Testis (tissue), 2 donors: ENCODE measurements at regions not wholly inside any gene's neighbourhood (a gene's known extent, or its start where the extent isn't known, plus 50 kb on each side); places are given as distances from the start of the nearest gene placed in this dataset.

Experiments
- DNase-seq: peaks from one replicate; pipeline ENCODE4 v3.0.0-alpha.2; 2019
- H3K27ac ChIP-seq, 2 donors: fragments of 200-600 bp; sonication (generic); one replicate each; pipeline ENCODE4 v1.5.1; 2019
- H3K27me3 ChIP-seq: fragments of 200-600 bp; sonication (generic); one replicate; pipeline ENCODE4 v1.5.1; 2019
- H3K36me3 ChIP-seq: fragments of 200-600 bp; sonication (generic); one replicate; pipeline ENCODE4 v1.5.1; 2017; ENCODE audit warnings: low read depth; ENCODE audit errors: missing control alignments
- H3K4me1 ChIP-seq: fragments of 200-600 bp; sonication (generic); one replicate; pipeline ENCODE4 v1.5.1; 2019
- H3K4me3 ChIP-seq, 2 donors: fragments of 200-600 bp; sonication (generic); one replicate each; pipeline ENCODE4 v1.5.1; 2017 to 2019
- H3K9me3 ChIP-seq: fragments of 200-600 bp; sonication (generic); one replicate; pipeline ENCODE4 v1.5.1; 2017
- POLR2A ChIP-seq: fragments of 450-650 bp; IDR thresholded peaks from one replicate; pipeline ENCODE4 v1.6.1; 2017; ENCODE audit warnings: antibody characterized with exemption, mild to moderate bottlenecking, moderate library complexity
- WGBS, 2 donors: methylation state at CpG; one replicate each; pipeline ENCODE4 v1.1.5; 2018; 5-methylcytosine and 5-hydroxymethylcytosine counted together
- intact Hi-C: fragments of 100-400 bp; cut with DNase I; formaldehyde crosslinking; loops from one replicate; pipeline ENCODE4 v1.15.1; 2023; ENCODE audit warnings: low total_unique reads
- TF ChIP-seq, protein P1 (sequence below), 3 experiments: fragments of 450-650 bp in 2 of 3; fragments of 200-600 bp in 1 of 3; sonication (generic) in 1 of 3; IDR thresholded peaks; one replicate each; pipeline ENCODE4 v1.5.1; 2016 to 2019; ENCODE audit warnings: antibody characterized with exemption in 3 of 3, mild to moderate bottlenecking in 2 of 3, moderate library complexity in 1 of 3

DNA sequence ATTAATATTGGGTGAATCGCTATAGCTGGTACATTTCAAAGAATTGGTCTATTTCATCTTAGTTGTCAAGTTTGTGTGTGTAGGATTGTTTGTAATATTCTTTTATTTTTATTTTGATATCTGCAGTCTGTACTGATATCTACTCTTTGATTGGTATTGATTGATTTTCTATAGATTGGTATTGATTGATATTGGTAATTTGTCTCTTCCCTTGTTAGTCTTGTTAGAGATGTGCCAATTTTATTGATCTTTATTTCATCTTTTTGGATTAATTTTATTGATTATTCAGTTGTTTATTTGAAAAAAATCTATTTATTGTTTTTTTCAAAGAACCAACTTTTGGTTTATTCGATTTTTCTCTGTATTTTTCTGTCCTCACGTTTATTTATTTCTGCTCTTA, 61.4 kb downstream of the TM2D3 start:
- Histone ChIP-seq H3K27me3 (no peaks in the 10 kb centered on the region), H3K36me3 (no peaks in the 10 kb centered on the region), H3K27ac (no peak overlapping the region), H3K4me1 (no peaks in the 10 kb centered on the region), H3K4me3 (no peak overlapping the region), H3K9me3 (no peaks in the 10 kb centered on the region)
- TF ChIP-seq POLR2A = no peak
- DNase-seq = no peak
- intact Hi-C loops = no loop called here
- 68 to 72% methylated on average over 3 of the region's 3 CpGs for WGBS, 2 donors

DNA sequence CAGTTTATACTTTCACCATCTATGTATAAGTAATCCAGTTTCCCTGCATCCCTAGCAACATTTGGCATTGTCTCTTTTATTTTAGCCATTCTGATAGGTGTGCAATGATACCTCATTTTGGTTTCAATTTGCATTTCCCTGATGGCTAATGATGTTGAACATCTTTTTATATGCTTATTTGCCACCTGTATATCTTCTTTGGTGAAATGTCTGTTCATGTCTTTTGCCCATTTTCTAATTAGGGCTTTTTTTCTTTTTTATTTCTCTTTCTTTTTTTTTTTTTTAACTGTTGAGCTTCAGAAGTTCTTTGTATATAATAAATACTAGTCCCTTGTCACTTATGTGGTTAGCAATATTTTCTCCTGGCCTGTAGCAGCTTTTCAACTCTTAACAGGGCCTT, 68.9 kb downstream of the TM2D3 start:
- no peak for DNase-seq
- no peak for TF ChIP-seq POLR2A
- TF ChIP-seq, protein P1, sequence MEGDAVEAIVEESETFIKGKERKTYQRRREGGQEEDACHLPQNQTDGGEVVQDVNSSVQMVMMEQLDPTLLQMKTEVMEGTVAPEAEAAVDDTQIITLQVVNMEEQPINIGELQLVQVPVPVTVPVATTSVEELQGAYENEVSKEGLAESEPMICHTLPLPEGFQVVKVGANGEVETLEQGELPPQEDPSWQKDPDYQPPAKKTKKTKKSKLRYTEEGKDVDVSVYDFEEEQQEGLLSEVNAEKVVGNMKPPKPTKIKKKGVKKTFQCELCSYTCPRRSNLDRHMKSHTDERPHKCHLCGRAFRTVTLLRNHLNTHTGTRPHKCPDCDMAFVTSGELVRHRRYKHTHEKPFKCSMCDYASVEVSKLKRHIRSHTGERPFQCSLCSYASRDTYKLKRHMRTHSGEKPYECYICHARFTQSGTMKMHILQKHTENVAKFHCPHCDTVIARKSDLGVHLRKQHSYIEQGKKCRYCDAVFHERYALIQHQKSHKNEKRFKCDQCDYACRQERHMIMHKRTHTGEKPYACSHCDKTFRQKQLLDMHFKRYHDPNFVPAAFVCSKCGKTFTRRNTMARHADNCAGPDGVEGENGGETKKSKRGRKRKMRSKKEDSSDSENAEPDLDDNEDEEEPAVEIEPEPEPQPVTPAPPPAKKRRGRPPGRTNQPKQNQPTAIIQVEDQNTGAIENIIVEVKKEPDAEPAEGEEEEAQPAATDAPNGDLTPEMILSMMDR (IDR thresholded peaks at IDR 0.05) = no peak
- H3K27me3 ChIP-seq = no peaks in the 10 kb centered on the region
- H3K4me1 ChIP-seq = no peaks in the 10 kb centered on the region
- no peak overlapping the region for H3K4me3 ChIP-seq
- intact Hi-C loops = no loop called here
- H3K27ac ChIP-seq = no peak overlapping the region
- H3K36me3 ChIP-seq = no peaks in the 10 kb centered on the region
- no peaks in the 10 kb centered on the region for H3K9me3 ChIP-seq

DNA sequence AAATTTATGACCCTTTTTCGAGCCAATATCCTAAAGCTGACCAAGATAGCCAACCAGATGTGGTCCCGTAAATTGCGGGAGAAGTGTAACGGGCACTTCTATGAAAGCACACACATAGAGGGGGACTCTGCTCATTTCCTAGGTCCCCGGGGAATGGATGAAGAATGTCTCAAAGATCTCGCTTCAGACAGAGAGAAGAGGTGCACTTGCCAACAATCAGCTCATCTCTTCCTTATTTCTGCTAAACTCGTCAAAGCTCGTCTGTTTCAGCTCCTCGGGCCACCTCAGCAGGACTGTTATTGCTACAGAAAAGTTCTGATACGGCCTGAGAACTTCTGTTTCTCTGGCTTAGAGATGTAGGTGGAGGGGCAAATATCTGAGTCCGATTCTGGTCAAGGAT, 71.8 kb downstream of the TM2D3 start:
- 88 to 89% methylated on average over 11 of the region's 11 CpGs for WGBS, 2 donors
- H3K27ac ChIP-seq = no peak overlapping the region
- DNase-seq = no peak
- no peaks in the 10 kb centered on the region for H3K4me1 ChIP-seq
- intact Hi-C loops = no loop called here
- H3K4me3 ChIP-seq = no peak overlapping the region
- no peaks in the 10 kb centered on the region for H3K27me3 ChIP-seq
- no peaks in the 10 kb centered on the region for H3K9me3 ChIP-seq
- H3K36me3 ChIP-seq = no peaks in the 10 kb centered on the region
- no peak for TF ChIP-seq POLR2A
- TF ChIP-seq, protein P1 (IDR thresholded peaks at IDR 0.05) = no peak

DNA sequence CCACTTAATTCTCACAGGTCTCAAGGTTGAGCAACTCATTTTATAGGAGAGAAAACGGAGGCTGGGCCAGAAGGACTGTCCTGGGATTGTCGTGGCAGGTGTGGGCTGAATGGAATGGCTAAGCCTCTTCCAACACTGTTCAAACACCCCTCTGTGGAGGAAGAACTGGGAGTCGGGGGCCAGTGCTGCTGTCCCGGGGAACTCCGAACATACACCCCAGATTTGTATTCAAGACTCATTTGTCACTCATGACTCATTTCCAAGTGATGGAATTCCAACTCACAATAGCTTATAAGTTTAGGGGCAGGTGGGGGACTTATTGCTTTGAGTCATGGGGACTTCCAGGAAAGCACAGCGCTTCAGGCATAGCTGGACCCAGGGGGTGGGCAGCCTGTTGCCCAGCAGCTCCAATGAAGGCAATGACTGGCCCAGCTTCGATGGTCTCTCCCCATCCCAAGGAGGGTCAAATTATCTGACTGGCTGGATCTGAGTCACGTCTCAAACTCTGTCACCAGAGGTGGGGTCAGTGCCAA, 72.5 kb downstream of the TM2D3 start:
- H3K27ac ChIP-seq = no peak overlapping the region
- H3K4me1 ChIP-seq = no peaks in the 10 kb centered on the region
- H3K36me3 ChIP-seq = no peaks in the 10 kb centered on the region
- no peak for DNase-seq
- no peaks in the 10 kb centered on the region for H3K27me3 ChIP-seq
- WGBS, 2 donors = 68 to 75% methylated on average over 8 of the region's 8 CpGs
- intact Hi-C loops = no loop called here
- TF ChIP-seq, protein P1 (IDR thresholded peaks at IDR 0.05) = no peak
- TF ChIP-seq POLR2A = no peak
- H3K4me3 ChIP-seq = no peak overlapping the region
- no peaks in the 10 kb centered on the region for H3K9me3 ChIP-seq

DNA sequence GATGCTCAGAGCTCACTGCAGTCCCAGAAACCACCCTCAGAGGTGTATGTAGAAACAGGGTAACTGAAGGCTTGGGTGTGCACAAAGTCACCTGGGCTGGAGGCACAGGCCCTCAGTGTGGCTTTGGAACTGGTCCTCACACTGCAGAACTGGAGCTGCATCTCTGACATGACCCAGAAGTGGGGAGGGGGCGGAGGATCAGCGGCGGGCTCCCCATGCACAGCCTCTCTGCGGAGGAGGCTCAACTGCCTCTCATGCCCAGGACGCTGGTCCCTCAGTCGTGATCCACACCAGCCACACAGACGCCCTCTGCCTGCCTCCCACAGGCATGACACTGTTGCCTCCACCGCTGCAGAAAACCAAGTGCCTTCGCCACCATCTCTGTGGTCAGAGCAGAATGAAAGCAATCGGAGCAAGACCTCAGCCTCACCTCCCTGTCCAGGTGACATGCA, 73.7 kb downstream of the TM2D3 start:
- intact Hi-C loops = no loop called here
- H3K9me3 ChIP-seq = no peaks in the 10 kb centered on the region

More for the DNA sequence above, 73.7 kb downstream of the TM2D3 start:
- peak; percentile 75 for DNase-seq
- Histone ChIP-seq H3K4me1 (no peaks in the 10 kb centered on the region), H3K27me3 (no peaks in the 10 kb centered on the region), H3K4me3 (no peak overlapping the region), H3K27ac (no peak overlapping the region), H3K36me3 (no peaks in the 10 kb centered on the region)
- 39 to 51% methylated on average over 5 to 10 of the region's 10 CpGs for WGBS, 2 donors
- TF ChIP-seq POLR2A = no peak
- TF ChIP-seq, protein P1 (IDR thresholded peaks at IDR 0.05) = peak; percentile 28 to 52 (median 41)
